Esophagus squamous epithelium (tissue), 4 donors: ENCODE measurements at regions not wholly inside any gene's neighbourhood (a gene's known extent, or its start where the extent isn't known, plus 50 kb on each side); places are given as distances from the start of the nearest gene placed in this dataset.

Experiments used
- CTCF ChIP-seq, 6 experiments: fragments of 450-650 bp in 4 of 6; fragments of 200-600 bp in 2 of 6; sonication (generic) in 2 of 6; IDR thresholded peaks; one replicate each; pipeline ENCODE4 v1.5.1; 2016 to 2019; ENCODE audit warnings: antibody characterized with exemption in 6 of 6, mild to moderate bottlenecking in 4 of 6, moderate library complexity in 4 of 6
- POLR2A ChIP-seq, 4 donors: fragments of 450-650 bp; IDR thresholded peaks; one replicate each; pipeline ENCODE4 v1.6.1; 2017; ENCODE audit warnings: antibody characterized with exemption in 4 of 4, mild to moderate bottlenecking in 4 of 4, moderate library complexity in 3 of 4

- TF ChIP-seq POLR2A (IDR thresholded peaks at IDR 0.05) (no peak), CTCF (IDR thresholded peaks at IDR 0.05) (no peak)
Measured at GRCh38 chr16:85486256-85486915, 126.7 kb upstream of the GSE1 start.
